Choroid plexus epithelial cell (primary cell): ENCODE measurements at regions not wholly inside any gene's neighbourhood (a gene's known extent, or its start where the extent isn't known, plus 50 kb on each side); places are given as distances from the start of the nearest gene placed in this dataset.
"Not testable (repeated sequence)": the region's sequence is repeated elsewhere in the genome, so short reads cannot be mapped to it uniquely, and the experiment has no call there.

ENCODE experiments used
- DNase-seq: peaks from one replicate; pipeline ENCODE4 v3.0.0-alpha.2; 2010; ENCODE audit warnings: low read depth
- H3K4me3 ChIP-seq: 2 replicates; pipeline ENCODE4 v1.5.1; 2011; ENCODE audit warnings: low read depth, mild to moderate bottlenecking, control low read depth, low read length, moderate library complexity
- TF ChIP-seq, protein P1 (sequence below): conservative IDR thresholded peaks from 2 replicates; pipeline ENCODE4 v1.5.1; 2011; ENCODE audit warnings: low read depth, mild to moderate bottlenecking, control low read depth, inconsistent platforms, low read length, moderate library complexity

DNA sequence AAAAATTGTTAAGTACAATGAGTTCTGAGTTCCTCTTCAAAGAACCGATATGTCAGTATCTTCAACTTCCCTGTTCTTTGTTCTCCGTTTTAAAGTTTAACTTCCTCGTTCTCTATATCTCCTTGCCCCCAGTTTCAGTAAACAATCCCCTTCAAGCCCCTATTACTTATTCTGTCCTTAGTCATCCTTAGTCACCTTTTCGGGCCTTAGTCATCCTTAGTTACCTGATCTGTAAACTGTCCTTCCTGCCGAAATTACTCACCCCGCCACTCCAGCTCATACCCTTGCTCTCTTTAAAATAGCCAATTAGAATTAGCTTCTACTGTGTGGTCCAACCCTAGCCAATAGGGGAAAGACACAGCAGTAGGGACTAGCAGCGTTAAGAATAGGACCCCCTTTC is 1165.6 kb downstream of the NSUN3 start:
- DNase-seq: no peak
- TF ChIP-seq, protein P1, sequence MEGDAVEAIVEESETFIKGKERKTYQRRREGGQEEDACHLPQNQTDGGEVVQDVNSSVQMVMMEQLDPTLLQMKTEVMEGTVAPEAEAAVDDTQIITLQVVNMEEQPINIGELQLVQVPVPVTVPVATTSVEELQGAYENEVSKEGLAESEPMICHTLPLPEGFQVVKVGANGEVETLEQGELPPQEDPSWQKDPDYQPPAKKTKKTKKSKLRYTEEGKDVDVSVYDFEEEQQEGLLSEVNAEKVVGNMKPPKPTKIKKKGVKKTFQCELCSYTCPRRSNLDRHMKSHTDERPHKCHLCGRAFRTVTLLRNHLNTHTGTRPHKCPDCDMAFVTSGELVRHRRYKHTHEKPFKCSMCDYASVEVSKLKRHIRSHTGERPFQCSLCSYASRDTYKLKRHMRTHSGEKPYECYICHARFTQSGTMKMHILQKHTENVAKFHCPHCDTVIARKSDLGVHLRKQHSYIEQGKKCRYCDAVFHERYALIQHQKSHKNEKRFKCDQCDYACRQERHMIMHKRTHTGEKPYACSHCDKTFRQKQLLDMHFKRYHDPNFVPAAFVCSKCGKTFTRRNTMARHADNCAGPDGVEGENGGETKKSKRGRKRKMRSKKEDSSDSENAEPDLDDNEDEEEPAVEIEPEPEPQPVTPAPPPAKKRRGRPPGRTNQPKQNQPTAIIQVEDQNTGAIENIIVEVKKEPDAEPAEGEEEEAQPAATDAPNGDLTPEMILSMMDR: no peak
- no peak overlapping the region for H3K4me3 ChIP-seq

DNA sequence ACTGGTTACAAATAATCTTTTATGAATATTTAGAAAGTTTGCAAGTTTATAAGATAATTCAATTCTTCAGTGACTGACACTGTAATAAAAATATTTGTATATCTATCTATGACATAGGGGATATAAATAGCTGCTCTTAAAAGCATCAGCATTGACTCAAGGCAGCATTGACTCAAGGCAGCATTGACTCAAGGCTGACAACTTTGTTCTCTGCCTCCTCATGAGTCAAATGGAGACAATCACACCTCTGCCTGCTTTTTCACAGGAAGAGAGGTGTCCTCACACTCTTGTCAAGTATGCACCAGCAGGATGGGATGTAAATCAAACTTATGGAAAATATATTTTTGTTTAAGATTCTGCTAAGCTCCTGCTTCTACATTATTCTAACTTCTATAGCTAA is 1173.1 kb downstream of the NSUN3 start:
- no peak overlapping the region for H3K4me3 ChIP-seq
- TF ChIP-seq, protein P1: no peak
- no peak for DNase-seq

DNA sequence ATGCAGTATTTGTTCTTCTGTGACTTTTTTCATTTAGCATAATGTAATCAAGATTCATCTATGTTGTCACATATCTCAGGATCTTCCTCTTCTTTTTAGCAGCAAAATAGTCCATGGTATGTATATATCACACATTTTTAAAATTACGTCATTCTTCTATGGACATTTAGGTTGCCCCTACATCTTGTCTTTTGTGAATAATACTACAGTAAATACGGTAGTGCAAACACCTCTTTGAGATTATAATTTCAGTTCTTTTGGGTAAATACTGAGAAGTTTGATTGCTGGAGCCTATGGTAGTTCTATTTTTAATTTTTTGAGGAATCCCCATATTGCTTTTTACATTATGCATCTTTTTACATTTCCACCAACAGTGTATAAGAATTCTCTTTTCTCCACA is 1174.9 kb downstream of the NSUN3 start:
- TF ChIP-seq, protein P1: no peak
- DNase-seq: no peak

DNA sequence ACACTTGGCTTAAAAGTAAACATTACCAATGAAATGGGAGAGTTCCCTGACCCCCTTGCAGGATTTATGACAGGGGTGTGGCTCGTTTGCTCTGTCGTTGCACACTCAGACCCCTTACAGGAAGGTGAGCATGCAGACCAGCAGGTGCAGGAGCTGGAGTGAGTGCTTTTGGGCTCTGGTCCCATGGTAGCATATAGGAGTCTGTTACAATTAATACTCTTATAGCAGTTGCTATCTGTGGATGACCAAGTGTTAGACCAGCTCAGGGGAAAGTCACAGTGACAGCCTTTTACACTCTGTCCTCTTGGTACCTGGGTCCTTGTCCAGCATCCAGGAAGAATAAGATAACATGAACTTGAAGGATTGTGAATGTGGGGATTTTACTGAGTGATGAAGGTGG is 1177.5 kb downstream of the NSUN3 start:
- TF ChIP-seq, protein P1: no peak
- no peak overlapping the region for H3K4me3 ChIP-seq
- no peak for DNase-seq

More for the DNA sequence above, 1174.9 kb downstream of the NSUN3 start:
- H3K4me3 ChIP-seq: no peak overlapping the region

DNA sequence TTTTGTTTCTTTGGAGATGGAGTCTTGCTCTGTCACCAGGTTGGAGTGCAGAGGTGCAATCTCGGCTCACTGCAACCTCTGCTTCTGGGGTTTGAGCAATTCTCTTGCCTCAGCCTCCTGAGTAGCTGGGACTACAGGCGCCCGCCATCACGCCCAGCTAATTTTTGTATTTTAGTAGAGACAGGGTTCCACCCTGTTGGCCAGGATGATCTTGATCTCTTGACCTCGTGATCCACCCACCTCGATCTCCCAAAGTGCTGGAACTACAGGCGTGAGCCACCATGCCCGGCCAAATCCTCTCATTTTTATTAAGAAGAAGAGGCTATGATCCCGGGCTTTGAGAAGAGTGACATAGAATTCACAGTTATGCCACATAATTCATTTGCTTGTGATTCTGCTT is 1178.4 kb downstream of the NSUN3 start:
- not testable (repeated sequence) for DNase-seq, H3K4me3 ChIP-seq

DNA sequence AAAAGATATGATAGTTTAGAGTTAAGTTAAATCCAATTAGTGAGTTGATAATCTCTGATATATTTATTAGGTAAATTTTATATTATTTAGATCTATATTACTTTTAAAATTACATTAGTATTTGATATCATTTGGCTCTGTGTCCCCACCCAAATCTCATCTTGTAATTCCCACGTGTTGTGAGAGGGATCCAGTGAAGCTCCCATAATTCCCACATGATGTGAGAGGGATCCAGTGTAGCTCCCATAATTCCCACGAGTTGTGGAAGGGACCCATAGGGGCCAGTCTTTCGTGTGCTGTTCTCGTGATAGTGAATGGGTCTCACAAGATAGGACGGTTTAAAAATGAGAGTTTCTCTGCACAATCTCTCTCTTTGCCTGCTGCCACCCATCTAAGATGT is 1183.6 kb downstream of the NSUN3 start:
- TF ChIP-seq, protein P1: no peak
- H3K4me3 ChIP-seq: no peak overlapping the region
- no peak for DNase-seq

DNA sequence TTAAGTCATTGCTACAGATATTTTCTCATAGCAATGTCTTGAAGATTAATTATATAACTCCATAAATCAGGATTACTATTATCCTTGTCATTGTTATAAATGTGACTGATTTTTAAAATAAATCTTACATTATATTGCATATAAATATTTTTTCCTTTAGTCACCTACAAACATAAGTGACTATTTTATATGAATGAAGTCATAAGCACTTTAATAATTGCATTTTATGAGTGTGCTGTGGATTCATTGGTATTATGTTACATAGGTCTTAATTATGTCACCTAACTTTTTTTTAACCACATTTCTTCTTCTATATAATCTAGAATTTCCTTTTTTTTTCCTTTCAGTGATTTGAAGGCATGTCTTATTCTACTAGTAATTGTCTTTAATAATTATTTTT is 1191.2 kb downstream of the NSUN3 start:
- TF ChIP-seq, protein P1: no peak
- no peak overlapping the region for H3K4me3 ChIP-seq

DNA sequence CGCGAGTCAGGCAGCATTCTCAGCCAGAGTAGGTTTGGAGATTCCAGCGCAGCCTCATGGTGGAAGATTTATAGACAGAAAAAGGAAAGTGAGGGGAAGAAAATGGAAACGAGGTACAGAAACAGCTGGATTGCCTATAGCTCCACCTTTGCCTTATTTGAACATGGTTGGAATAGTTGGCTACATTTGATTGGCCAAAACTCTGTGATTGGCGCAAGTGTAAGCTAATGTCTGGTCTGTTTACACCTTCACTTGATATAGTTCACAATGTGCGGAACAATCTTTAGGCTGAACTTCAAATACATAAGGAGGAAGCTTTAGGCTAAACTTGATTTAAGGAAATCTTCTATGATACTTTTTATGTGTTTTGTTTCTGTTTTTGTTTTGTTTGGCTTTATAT is 1191.9 kb downstream of the NSUN3 start:
- DNase-seq: no peak
- H3K4me3 ChIP-seq: no peak overlapping the region
- TF ChIP-seq, protein P1: no peak

More for the DNA sequence above, 1191.2 kb downstream of the NSUN3 start:
- DNase-seq: no peak
